ENCODE measurements at regions not wholly inside any gene's neighbourhood (a gene's known extent, or its start where the extent isn't known, plus 50 kb on each side); places are given as distances from the start of the nearest gene placed in this dataset.

- H3K4me2 ChIP-seq: no peak overlapping the region
- H3K4me3 ChIP-seq (ENCODE audit: low read depth in 2 of 2, low read length in 1 of 2): no peak overlapping the region
- H3K79me2 ChIP-seq (ENCODE audit: insufficient read depth): no peaks in the 10 kb centered on the region
- H3K9me2 ChIP-seq: no peaks in the 10 kb centered on the region
- no peak overlapping the region for H3K9ac ChIP-seq
- no peak overlapping the region for H3K27ac ChIP-seq (ENCODE audit: low read depth in 2 of 2, low read length in 1 of 2)
- peaks cover 0 to 10% of the 10 kb centered on the region in 2 experiments; a peak in 2 of 4 replicates for H3K4me1 ChIP-seq (ENCODE audit: control insufficient read depth in 1 of 2, insufficient read depth in 2 of 2, low read depth in 1 of 2, low read length in 1 of 2)
- no peaks in the 10 kb centered on the region for H3K9me3 ChIP-seq
- H3F3A ChIP-seq (replicated peaks; ENCODE audit: insufficient read depth): no peaks in the 10 kb centered on the region
- H2AFZ ChIP-seq (ENCODE audit: low read depth): no peak overlapping the region
- POLR2A ChIA-PET: no interaction called here
- CTCF ChIA-PET: interaction anchor here (1.1 to 5.1 kb wide), 3 partner anchors 16 to 194 kb away, joined by 3 to 30 read pairs (median 5); no protein-coding TSS in a partner anchor
- no peaks in the 10 kb centered on the region for H3K36me3 ChIP-seq (replicated peaks in 1 of 2; ENCODE audit: control insufficient read depth in 1 of 2, insufficient read depth in 2 of 2, low read length in 1 of 2)
- peaks cover 6% of the 10 kb centered on the region; the same call in 1 of the 2 replicates for H3K27me3 ChIP-seq (ENCODE audit: insufficient read depth)
- WGBS (ENCODE audit: low lambda C conversion rate): 31% methylated on average over 11 of the region's 11 CpGs
- no peak for DNase-seq
- no peaks in the 10 kb centered on the region for H4K20me1 ChIP-seq (ENCODE audit: insufficient read depth)
- TF ChIP-seq NFIC (IDR thresholded peaks at IDR 0.05; ENCODE audit: borderline replicate concordance) (no peak), PBX3 (IDR thresholded peaks at IDR 0.05) (no peak), ELF1 (IDR thresholded peaks at IDR 0.05) (no peak), FOSL2 (IDR thresholded peaks at IDR 0.05; ENCODE audit: borderline replicate concordance, low read depth) (peak; percentile 19; the same call in 1 of the 2 replicates), GABPA (IDR thresholded peaks at IDR 0.05; ENCODE audit: low read depth) (no peak), EP300 (IDR thresholded peaks at IDR 0.05; ENCODE audit: borderline replicate concordance in 1 of 2, low read depth in 1 of 2, low read length in 1 of 2) (no peak), CHD2 (IDR thresholded peaks at IDR 0.05; ENCODE audit: low read length, partially characterized antibody) (no peak), TAF1 (IDR thresholded peaks at IDR 0.05; ENCODE audit: borderline replicate concordance, low read depth, low read length) (no peak), MXI1 (IDR thresholded peaks at IDR 0.05; ENCODE audit: low read depth, low read length) (no peak), SMC3 (IDR thresholded peaks at IDR 0.05; ENCODE audit: low read depth, low read length) (peak; percentile 44; the same call in 1 of the 2 replicates), RAD21 (IDR thresholded peaks at IDR 0.05; ENCODE audit: low read length) (peak; percentile 49), RXRA (IDR thresholded peaks at IDR 0.05; ENCODE audit: borderline replicate concordance, low read depth) (no peak), SIN3A (IDR thresholded peaks at IDR 0.05; ENCODE audit: borderline replicate concordance, low read depth, low read length) (no peak), JUND (IDR thresholded peaks at IDR 0.05) (no peak), CTCF (IDR thresholded peaks at IDR 0.05) (peak; percentile 52), NRF1 (IDR thresholded peaks at IDR 0.05; ENCODE audit: low read depth, low read length) (no peak), REST (IDR thresholded peaks at IDR 0.05; ENCODE audit: low read depth, low read length) (no peak), ZBTB33 (IDR thresholded peaks at IDR 0.05; ENCODE audit: borderline replicate concordance, low read depth) (no peak), USF2 (IDR thresholded peaks at IDR 0.05; ENCODE audit: borderline replicate concordance, low read depth, low read length) (no peak), MEF2A (IDR thresholded peaks at IDR 0.05; ENCODE audit: borderline replicate concordance, low read depth) (no peak), FOXM1 (IDR thresholded peaks at IDR 0.05; ENCODE audit: low read depth) (no peak), RCOR1 (IDR thresholded peaks at IDR 0.05; ENCODE audit: low read length) (no peak), RFX5 (IDR thresholded peaks at IDR 0.05; ENCODE audit: low read length) (no peak), EZH2phosphoT487 (IDR thresholded peaks at IDR 0.05; ENCODE audit: borderline replicate concordance, low read depth) (no peak), TCF12 (IDR thresholded peaks at IDR 0.05) (no peak), GATA2 (CRISPR knock-in tag; IDR thresholded peaks at IDR 0.05) (no peak)
Observed at GRCh38 chr3:43155464-43156121, 49.7 kb upstream of the POMGNT2 start.
